GM21390 (cell line): ENCODE measurements at regions not wholly inside any gene's neighbourhood (a gene's known extent, or its start where the extent isn't known, plus 50 kb on each side); places are given as distances from the start of the nearest gene placed in this dataset.
A peak's percentile ranks its signal among the peaks of the same experiment; 100 is the strongest.

Source experiments
- ATAC-seq: cut with Tn5 transposase; IDR thresholded peaks from one replicate; pipeline ENCODE4 v1.9.1; 2021; ENCODE audit not compliant: unreplicated experiment

DNA sequence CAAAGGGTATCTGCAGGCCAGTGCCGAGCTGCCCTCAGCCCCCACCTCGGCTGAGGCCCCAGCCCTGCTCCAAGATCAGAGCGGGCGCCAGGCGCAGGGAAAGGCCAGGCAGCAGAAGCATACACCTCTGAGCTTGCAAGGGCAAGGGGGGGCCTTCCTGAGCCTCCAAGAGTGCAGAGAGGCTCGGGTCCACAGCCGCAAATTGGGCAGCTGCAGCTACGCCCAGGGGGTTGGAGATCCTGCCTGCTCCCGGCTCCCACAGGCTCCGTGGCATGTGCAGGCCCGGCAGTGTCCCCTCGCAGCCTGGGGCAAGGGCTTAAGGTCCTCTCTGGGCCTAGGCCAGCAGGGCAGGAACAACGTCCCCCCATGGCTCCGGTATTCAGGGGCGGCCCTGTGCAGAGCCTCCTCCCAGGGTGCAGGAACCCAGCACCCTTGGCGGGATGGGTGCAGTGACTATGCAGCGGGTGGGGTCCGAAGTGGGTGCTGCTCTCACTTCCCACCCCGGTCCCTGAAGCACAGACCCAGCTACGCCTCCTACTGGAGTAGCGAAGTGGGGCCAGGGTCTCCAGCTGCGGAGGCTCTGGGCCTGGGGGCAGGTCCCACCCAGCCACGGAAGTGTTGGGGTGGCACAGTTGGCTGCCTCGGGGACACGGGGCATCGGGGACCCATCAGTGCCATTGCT lies 120.2 kb upstream of the TMEFF2 start:
- ATAC-seq = no peak

- ATAC-seq = no peak
These were observed 119.0 kb upstream of the TMEFF2 start for GRCh38 chr2:192313773-192314172.

DNA sequence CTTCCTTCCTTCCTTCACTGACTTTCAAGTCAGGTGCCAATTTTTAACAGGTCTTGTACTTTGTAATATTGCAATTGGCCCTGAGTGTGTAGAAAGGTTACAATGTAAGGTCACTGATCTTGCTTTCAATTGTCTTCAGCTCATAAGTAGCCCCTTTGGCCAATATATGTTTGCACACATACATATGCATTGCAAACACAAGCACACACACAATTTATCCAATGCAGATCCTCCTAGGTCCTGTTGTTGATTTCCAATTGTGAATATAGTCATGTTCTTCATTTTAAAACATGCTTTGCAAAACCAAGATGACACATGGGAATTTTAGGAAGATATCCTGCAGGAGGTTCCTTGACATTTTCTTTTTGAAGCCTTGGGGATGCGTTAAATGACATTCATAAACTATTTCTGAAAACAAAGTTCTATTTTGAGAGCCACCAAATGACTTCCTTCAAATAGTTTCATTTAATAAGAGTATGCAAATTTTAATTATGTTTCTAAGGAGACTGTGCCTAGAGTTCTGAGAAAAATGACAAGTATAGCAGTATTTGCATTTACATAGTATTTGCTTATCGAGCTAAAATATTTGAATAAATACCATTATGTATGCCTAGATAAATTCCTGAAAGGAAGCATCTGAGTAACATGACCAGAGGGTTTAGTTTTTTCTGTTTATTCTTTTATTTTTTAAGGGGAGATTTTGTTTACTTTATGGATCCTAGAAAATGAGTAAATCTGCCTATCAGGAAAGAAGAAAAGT lies 117.1 kb upstream of the TMEFF2 start:
- no peak for ATAC-seq

GRCh38 chr2:192307530-192307929 lies 112.8 kb upstream of the TMEFF2 start:
- ATAC-seq = no peak

DNA sequence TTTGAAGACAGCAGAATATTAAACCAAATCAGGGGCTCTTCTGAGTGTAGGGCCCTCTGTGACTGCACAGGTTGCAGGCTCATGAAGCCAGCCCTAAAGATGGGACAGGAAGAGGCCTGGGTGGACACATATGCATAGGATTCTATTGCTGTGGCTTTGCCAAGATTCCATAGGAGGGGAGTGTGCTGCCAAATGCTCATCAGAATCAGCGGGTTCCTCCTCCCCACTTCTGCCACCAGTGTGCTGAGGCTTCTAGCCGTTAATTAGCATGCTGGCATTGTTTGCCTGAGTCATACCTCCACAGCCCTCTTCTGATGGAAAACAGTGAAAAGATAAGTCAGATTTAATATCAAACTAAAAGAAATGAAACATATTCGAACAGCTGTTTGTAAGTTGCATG lies 103.9 kb upstream of the TMEFF2 start:
- ATAC-seq = no peak

DNA sequence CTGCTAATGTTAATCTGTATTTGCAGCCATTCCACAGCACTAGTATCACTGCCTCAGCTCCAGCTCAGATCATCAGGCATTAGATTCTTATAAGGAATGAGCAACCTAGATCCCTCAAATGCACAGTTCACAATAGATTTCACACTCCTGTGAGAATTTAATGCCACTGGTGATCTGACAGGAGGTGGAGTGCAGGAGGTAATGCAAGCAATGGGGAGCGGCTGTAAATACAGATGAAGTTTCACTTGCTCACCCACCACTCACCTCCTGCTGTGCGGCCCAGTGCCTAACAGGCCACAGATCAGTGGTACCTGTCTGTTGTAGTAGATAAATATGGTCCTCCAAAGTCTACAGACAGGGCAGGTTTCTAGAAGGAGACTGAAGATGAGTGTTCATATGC lies 97.7 kb upstream of the TMEFF2 start:
- ATAC-seq = no peak

- ATAC-seq = no peak
These were observed 93.6 kb upstream of the TMEFF2 start for GRCh38 chr2:192288295-192288694.

DNA sequence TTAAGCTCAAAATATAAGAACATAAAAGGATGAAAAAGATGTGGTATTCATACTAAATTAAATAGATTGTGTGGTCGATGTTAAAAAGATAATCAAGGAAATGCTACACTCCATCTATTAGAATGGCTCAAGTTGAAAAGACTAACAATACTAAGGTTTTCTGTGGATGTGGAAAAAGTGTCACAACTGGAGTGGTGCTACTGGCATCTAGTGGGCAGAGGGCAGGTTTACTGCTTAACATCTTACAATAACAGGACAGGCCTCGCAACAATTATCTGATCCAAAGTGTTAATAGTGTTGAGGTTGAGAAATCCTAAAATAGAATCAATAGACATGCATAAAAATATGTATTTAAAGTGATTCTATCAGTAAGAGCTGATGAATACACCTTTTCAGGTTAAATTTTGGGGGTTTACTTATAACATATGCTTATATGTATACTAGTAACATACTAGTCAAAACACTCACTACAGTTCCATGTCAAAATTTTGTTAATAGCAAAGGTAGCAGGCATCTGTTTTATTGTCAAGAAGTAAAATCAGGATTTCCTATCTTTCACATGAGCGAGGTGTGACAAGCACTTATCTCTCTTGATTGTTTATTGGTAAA lies 91.5 kb upstream of the TMEFF2 start:
- no peak for ATAC-seq

DNA sequence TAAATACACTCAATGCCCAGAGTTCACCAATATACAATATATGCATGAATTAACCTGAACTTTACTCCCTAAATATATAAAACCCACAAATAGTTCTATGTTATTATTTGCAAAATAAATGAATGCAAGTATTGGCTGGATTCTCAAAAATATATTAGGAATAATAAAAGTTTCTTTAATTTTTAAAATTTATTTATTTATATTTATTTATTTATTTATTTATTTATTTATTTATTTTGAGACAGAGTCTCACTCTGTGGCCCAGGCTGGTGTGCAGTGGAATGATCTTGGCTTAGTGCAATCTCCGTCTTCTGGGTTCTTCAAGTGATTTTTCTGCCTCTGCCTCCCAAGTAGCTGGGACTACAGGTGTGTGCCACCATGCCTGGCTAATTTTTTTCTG lies 88.7 kb upstream of the TMEFF2 start:
- ATAC-seq = no peak

DNA sequence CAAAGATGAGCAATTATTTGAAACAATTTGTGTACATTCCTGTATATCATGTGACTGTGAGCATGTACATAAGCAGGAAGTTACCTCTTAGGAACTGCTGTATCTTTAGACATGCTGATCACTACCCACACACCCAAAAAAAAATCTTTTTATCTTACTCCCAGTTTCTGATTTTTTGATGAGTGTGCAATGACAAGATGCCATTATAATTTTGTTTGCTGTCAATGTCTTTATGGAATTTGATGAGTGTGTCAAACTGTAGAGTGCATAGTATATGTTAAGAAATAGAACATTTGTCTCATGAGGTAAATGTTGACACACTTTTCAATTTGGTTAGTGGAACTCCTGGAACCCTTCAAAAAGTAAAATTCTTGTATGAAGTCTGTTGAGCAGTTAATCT lies 84.0 kb upstream of the TMEFF2 start:
- ATAC-seq = no peak

DNA sequence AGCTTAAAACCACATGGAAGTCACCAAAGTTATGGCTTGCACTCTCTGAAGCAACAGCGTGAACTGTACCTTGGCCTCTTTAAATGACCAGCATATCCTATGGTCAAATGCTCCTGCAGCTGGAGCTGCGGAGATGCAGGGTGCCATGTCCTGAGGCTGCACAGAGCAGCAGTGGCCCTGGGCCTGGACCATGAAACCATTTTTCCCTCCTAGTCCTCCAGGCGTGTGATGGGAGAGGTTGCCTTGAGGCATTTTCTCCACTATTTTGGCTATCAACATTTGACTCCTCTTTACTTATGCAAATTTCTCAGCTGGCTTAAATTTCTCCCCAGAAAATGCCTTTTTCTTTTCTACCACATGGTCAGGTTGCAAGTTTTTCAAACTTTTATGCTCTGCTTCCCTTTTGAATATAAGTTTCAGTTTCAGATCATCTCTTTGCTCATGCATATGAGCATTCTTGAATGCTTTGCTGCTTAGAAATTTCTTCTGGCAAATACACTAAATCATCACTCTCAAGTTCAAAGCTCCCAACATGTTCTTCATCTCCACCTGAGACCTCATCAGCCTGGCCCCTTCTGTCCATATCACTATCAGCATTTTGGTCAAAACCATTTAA lies 82.9 kb upstream of the TMEFF2 start:
- peak; percentile 55 for ATAC-seq

DNA sequence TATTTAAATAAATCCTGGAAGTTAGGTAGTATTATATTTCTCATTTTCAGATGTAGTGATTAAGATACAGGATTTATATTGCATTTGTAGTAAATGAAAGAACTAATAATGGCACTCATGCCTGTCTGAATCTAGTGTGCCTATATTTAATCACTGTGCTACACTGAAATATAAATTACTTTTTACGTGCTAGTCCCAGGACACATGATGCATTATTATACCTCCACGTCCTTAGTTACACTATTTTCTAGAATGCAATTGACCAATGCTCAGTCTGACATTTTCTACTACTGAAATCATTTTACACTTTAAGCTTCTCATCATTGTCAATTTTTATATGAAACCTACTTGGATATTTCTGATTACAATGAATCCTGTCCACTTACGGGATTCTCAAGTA lies 80.9 kb upstream of the TMEFF2 start:
- no peak for ATAC-seq

- ATAC-seq = no peak
These were observed 72.8 kb upstream of the TMEFF2 start for GRCh38 chr2:192267484-192267883.

- ATAC-seq = no peak
These were observed 71.0 kb upstream of the TMEFF2 start for GRCh38 chr2:192265751-192266150.

DNA sequence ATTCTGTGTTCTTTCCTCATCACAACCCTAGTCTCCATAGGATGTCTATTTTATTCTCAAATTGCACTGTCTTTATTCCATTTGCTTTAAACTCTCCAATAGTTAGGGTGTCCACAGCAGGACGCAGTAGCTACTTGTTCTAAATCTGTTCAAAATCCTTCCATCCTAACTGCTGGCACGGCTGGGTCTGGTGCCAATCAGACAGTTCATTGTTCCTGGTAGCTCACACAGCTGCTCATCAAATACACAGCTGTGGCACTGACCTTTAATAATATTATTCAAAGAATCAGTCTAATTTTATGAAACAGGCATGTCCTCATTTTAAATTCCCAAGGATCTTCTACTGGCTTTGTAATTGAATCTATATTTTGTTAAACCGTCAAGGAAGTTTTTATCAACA lies 59.7 kb upstream of the TMEFF2 start:
- ATAC-seq = no peak

DNA sequence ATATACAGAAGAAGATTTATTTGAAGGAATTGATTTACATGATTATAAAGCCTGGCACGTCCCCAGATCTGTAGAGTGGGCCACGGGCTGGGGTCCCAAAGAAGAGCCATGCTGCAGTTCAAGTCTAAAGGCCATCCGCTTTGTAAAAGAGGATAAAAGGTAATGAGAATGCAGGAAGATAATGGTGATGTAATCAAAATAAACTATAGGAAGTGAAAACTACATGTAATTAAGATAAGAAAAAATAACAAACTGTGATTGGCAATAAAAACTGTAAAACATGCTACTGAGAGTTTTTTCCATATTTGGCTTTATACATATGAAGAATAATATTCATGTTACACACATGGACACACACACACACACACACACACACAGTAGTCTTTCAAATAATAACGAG lies 59.0 kb upstream of the TMEFF2 start:
- ATAC-seq = no peak

- no peak for ATAC-seq
These were observed 56.2 kb upstream of the TMEFF2 start for GRCh38 chr2:192250961-192251360.

DNA sequence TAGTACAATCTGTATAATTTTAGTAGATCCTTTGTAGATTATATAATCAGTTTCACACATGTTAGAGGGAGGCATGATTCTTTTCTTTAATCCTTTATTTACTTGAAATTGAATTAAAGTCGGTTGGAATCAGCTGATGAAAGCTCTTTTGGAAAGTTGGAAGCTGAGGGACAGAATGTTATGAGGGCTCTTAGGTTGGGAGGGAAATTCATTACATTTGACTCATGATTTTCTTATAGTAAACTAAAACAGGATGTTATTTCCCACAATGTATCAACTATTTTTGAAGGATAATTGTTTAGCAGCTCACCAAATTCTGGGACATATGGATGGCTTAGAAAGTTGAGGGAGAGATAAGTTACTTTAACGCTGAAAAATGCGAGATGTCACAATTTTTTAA lies 52.7 kb upstream of the TMEFF2 start:
- no peak for ATAC-seq

DNA sequence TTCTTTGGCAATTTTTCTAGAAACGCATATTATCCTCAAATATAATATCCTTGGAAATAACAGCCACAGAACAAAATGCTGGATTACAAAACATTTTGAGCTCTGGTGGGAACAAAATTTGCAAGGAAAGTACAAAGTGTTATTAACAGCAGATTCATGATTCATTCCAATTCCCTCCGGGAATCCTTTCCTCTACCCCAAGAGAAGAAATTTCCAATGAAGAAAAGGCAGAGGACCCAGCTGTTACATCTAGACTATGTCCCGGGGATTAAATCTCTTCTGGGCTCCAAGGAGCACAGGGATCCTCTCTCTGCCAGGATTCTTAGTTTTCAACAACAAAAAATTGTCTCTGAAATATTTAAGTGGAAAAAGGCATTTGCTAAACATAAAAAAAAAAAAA lies 51.6 kb upstream of the TMEFF2 start:
- no peak for ATAC-seq

- no peak for ATAC-seq
These were observed 50.6 kb upstream of the TMEFF2 start for GRCh38 chr2:192245329-192245728.
